ENCODE measurements at regions not wholly inside any gene's neighbourhood (a gene's known extent, or its start where the extent isn't known, plus 50 kb on each side); places are given as distances from the start of the nearest gene placed in this dataset.

DNA sequence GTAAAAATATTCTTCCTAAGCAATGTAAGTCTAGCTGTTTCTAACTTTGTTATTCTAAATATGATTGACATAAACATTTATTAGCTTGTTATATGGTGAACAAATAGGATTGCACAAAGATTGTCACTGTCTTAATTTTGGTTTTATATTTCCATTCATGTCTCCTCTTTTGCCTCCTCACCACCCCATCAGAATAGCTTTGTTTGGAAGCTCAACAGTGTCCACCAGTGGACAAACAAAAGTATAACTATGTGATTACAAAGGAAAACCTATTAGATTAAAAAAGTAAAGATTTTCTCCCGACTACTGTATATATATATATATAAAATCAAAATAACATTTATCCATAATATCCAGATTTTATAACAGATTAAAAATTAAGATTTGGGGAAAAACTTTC is 468.2 kb downstream of the ZIC3 start:
- TF ChIP-seq, protein P1, sequence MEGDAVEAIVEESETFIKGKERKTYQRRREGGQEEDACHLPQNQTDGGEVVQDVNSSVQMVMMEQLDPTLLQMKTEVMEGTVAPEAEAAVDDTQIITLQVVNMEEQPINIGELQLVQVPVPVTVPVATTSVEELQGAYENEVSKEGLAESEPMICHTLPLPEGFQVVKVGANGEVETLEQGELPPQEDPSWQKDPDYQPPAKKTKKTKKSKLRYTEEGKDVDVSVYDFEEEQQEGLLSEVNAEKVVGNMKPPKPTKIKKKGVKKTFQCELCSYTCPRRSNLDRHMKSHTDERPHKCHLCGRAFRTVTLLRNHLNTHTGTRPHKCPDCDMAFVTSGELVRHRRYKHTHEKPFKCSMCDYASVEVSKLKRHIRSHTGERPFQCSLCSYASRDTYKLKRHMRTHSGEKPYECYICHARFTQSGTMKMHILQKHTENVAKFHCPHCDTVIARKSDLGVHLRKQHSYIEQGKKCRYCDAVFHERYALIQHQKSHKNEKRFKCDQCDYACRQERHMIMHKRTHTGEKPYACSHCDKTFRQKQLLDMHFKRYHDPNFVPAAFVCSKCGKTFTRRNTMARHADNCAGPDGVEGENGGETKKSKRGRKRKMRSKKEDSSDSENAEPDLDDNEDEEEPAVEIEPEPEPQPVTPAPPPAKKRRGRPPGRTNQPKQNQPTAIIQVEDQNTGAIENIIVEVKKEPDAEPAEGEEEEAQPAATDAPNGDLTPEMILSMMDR (conservative IDR thresholded peaks at IDR 0.05; ENCODE audit: low read depth, low read length) = peak; percentile 14
- DNase-seq (ENCODE audit: low read depth) = peak; percentile 4

DNA sequence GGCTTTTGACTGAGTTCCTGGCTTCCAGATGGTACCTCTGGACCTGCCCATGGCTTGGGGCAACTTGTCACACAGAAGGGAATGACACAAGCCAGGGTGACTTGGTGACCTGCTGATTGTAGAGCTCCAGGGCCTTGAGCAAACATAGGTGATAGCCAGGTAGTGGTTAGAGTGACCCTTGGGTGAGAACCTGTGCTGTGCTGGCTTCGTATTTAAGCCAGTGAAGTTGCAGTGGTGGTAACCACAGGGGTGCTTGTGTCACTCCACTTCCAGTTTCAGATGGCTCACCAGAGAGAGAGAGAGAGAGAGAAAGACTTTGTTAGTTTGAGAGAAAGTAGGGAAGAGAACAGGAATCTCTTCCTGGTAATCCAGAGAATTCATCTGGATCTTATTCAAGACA is 471.6 kb downstream of the ZIC3 start:
- no peak for DNase-seq (ENCODE audit: low read depth)
- H3K4me3 ChIP-seq (ENCODE audit: low read depth, low read length) = no peak overlapping the region
- TF ChIP-seq, protein P1 (conservative IDR thresholded peaks at IDR 0.05; ENCODE audit: low read depth, low read length) = no peak

More for the DNA sequence above, 468.2 kb downstream of the ZIC3 start:
- no peak overlapping the region for H3K4me3 ChIP-seq (ENCODE audit: low read depth, low read length)

DNA sequence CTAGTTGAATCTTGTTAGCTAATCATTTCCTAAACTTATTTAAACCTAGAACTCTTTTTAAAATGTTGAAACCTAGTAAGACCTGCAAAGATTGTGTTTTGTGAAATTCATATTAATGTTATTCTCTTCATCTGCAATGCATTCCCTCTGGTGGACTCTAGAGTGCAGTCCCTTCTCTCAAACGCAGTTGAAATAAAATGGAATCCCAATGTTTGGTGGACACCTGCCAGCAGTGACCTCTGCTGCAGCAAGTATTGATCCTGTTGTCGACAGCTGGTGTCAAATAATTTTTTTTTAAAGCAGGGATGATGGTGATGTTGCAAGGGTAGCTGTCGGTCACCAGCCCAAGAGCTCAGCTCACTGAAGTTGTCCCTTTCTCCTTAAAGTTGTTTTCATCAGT is 492.0 kb downstream of the ZIC3 start:
- no peak overlapping the region for H3K4me3 ChIP-seq (ENCODE audit: low read depth, low read length)
- no peak for DNase-seq (ENCODE audit: low read depth)
- TF ChIP-seq, protein P1 (conservative IDR thresholded peaks at IDR 0.05; ENCODE audit: low read depth, low read length) = no peak

DNA sequence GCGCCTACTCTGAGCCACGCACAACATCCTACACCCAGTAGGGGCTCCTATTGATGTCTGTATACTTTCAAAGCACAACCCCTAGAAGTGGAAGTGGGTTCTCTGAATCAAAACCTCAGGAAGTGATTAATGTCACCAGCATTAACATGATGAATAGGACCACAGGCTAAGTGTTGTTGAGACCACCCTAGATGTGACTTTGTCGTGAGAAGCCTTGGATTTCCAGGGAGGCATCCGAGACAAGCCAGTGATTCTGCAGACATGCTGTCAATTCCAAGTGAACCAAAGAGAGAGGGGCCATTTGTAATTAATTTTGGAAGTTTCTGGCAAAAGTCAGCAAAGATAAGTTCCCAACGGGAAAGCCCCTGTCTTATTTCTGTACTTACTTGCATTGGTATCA is 493.0 kb downstream of the ZIC3 start:
- DNase-seq (ENCODE audit: low read depth) = no peak
- no peak overlapping the region for H3K4me3 ChIP-seq (ENCODE audit: low read depth, low read length)
- TF ChIP-seq, protein P1 (conservative IDR thresholded peaks at IDR 0.05; ENCODE audit: low read depth, low read length) = no peak

DNA sequence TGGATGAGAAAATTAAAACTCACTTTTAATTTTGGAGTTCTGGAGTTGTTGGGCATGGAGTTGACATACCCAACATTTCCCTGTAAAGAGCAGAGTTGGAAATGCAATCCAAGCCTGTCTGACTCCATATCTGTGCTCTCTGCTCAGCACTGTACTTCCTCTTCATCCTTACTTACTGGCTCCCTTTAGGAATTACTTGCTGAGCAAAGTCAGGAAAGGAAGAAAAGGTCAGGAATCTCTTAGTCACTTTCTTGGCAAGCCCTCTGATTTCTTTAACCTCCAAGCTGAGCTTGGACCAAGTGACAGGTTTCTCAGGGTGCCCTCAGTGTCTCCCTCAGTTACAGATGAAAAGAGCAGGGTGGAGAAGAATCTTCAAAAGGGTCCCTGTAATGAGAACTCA is 501.5 kb downstream of the ZIC3 start:
- DNase-seq (ENCODE audit: low read depth) = no peak
- TF ChIP-seq, protein P1 (conservative IDR thresholded peaks at IDR 0.05; ENCODE audit: low read depth, low read length) = no peak
- no peak overlapping the region for H3K4me3 ChIP-seq (ENCODE audit: low read depth, low read length)

DNA sequence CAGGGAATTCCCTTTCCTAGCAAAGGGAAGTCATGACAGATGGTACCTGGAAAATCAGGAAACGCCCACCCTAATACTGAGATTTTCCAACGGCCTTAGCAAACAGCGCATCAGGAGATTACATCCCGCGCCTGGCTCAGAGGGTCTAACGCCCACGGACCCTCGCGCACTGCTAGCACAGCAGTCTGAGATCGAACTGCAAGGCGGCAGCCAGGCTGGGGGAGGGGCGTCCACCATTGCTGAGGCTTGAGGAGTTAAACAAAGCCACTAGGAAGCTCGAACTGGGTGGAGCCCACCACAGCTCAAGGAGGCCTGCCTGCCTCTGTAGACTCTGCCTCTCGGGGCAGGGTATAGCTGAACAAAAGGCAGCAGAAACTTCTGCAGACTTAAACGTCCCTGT is 507.7 kb downstream of the ZIC3 start:
- H3K4me3 ChIP-seq (ENCODE audit: low read depth, low read length) = no peak overlapping the region
- TF ChIP-seq, protein P1 (conservative IDR thresholded peaks at IDR 0.05; ENCODE audit: low read depth, low read length) = no peak
- DNase-seq (ENCODE audit: low read depth) = no peak

DNA sequence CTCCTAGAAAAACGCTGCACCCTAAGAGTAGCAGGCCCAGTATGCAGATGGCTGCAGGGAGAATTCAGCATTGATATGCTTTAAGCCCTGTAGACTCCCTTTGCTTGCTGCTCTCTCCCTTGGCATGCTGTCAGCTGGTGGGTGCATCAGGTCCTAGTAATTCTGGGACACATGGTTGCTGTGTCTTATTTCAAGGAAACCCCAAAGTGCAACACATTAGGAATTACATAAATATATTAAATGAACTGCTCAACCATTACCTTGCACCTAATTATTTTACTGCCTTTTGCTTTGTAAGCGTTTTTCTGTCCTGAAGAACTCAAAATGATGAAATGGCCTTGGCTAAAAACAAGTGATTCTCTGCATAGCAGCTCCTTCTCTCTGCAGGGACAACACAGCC is 516.3 kb downstream of the ZIC3 start:
- TF ChIP-seq, protein P1 (conservative IDR thresholded peaks at IDR 0.05; ENCODE audit: low read depth, low read length) = no peak
- DNase-seq (ENCODE audit: low read depth) = no peak
- no peak overlapping the region for H3K4me3 ChIP-seq (ENCODE audit: low read depth, low read length)

Measured in choroid plexus epithelial cell (primary cell).